ENCODE measurements at regions not wholly inside any gene's neighbourhood (a gene's known extent, or its start where the extent isn't known, plus 50 kb on each side); places are given as distances from the start of the nearest gene placed in this dataset.

- TF ChIP-seq, protein P1, sequence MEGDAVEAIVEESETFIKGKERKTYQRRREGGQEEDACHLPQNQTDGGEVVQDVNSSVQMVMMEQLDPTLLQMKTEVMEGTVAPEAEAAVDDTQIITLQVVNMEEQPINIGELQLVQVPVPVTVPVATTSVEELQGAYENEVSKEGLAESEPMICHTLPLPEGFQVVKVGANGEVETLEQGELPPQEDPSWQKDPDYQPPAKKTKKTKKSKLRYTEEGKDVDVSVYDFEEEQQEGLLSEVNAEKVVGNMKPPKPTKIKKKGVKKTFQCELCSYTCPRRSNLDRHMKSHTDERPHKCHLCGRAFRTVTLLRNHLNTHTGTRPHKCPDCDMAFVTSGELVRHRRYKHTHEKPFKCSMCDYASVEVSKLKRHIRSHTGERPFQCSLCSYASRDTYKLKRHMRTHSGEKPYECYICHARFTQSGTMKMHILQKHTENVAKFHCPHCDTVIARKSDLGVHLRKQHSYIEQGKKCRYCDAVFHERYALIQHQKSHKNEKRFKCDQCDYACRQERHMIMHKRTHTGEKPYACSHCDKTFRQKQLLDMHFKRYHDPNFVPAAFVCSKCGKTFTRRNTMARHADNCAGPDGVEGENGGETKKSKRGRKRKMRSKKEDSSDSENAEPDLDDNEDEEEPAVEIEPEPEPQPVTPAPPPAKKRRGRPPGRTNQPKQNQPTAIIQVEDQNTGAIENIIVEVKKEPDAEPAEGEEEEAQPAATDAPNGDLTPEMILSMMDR (IDR thresholded peaks at IDR 0.05; ENCODE audit: low read depth, low read length) = no peak
- no peak for DNase-seq (ENCODE audit: low read depth, low spot score)
- H3K4me3 ChIP-seq (ENCODE audit: low read depth, low read length) = no peak overlapping the region
- in situ Hi-C loops (cut with HindIII; ENCODE audit: low sequenced_read_pairs) = no loop called here
Measured at GRCh38 chr5:74026310-74026709, 400.3 kb downstream of the ARHGEF28 start.

- TF ChIP-seq, protein P1 (IDR thresholded peaks at IDR 0.05; ENCODE audit: low read depth, low read length) = no peak
- in situ Hi-C loops (cut with HindIII; ENCODE audit: low sequenced_read_pairs) = no loop called here
- H3K4me3 ChIP-seq (ENCODE audit: low read depth, low read length) = no peak overlapping the region
- DNase-seq (ENCODE audit: low read depth, low spot score) = no peak
Measured at GRCh38 chr5:74021126-74021525, 395.1 kb downstream of the ARHGEF28 start.

- TF ChIP-seq, protein P1 (IDR thresholded peaks at IDR 0.05; ENCODE audit: low read depth, low read length) = no peak
- in situ Hi-C loops (cut with HindIII; ENCODE audit: low sequenced_read_pairs) = no loop called here
- no peak overlapping the region for H3K4me3 ChIP-seq (ENCODE audit: low read depth, low read length)
- DNase-seq (ENCODE audit: low read depth, low spot score) = no peak
Measured at GRCh38 chr5:74020503-74020902, 394.5 kb downstream of the ARHGEF28 start.

GRCh38 chr5:74019923-74020322 lies 393.9 kb downstream of the ARHGEF28 start:
- in situ Hi-C loops (cut with HindIII; ENCODE audit: low sequenced_read_pairs) = no loop called here
- DNase-seq (ENCODE audit: low read depth, low spot score) = no peak
- TF ChIP-seq, protein P1 (IDR thresholded peaks at IDR 0.05; ENCODE audit: low read depth, low read length) = no peak
- H3K4me3 ChIP-seq (ENCODE audit: low read depth, low read length) = no peak overlapping the region

GRCh38 chr5:74017786-74018211 lies 391.8 kb downstream of the ARHGEF28 start:
- TF ChIP-seq, protein P1 (IDR thresholded peaks at IDR 0.05; ENCODE audit: low read depth, low read length) = no peak
- peak; percentile 61 for DNase-seq (ENCODE audit: low read depth, low spot score)
- in situ Hi-C loops (cut with HindIII; ENCODE audit: low sequenced_read_pairs) = no loop called here
- no peak overlapping the region for H3K4me3 ChIP-seq (ENCODE audit: low read depth, low read length)

GRCh38 chr5:74017112-74017511 lies 391.1 kb downstream of the ARHGEF28 start:
- no peak overlapping the region for H3K4me3 ChIP-seq (ENCODE audit: low read depth, low read length)
- in situ Hi-C loops (cut with HindIII; ENCODE audit: low sequenced_read_pairs) = no loop called here
- TF ChIP-seq, protein P1 (IDR thresholded peaks at IDR 0.05; ENCODE audit: low read depth, low read length) = no peak
- no peak for DNase-seq (ENCODE audit: low read depth, low spot score)

GRCh38 chr5:74016373-74016772 lies 390.4 kb downstream of the ARHGEF28 start:
- in situ Hi-C loops (cut with HindIII; ENCODE audit: low sequenced_read_pairs) = no loop called here
- DNase-seq (ENCODE audit: low read depth, low spot score) = no peak
- no peak overlapping the region for H3K4me3 ChIP-seq (ENCODE audit: low read depth, low read length)
- TF ChIP-seq, protein P1 (IDR thresholded peaks at IDR 0.05; ENCODE audit: low read depth, low read length) = peak; percentile 30

Data from astrocyte of the spinal cord (primary cell).